Neuronal stem cell (in vitro differentiated cells): ENCODE measurements at regions not wholly inside any gene's neighbourhood (a gene's known extent, or its start where the extent isn't known, plus 50 kb on each side); places are given as distances from the start of the nearest gene placed in this dataset.

Experiments used
- DNase-seq: peaks from one replicate; pipeline ENCODE4 v3.0.0-alpha.2; 2013; ENCODE audit warnings: low spot score
- H2AFZ ChIP-seq: one replicate; pipeline ENCODE4 v1.6.1; 2013; ENCODE audit warnings: mild to moderate bottlenecking, low read length, inconsistent platforms
- H2AK5ac ChIP-seq: 2 replicates; pipeline ENCODE4 v1.6.1; 2013; ENCODE audit warnings: low read depth, mild to moderate bottlenecking, inconsistent platforms, low read length, moderate library complexity, mixed read lengths
- H2BK120ac ChIP-seq: 2 replicates; pipeline ENCODE4 v1.6.1; 2013; ENCODE audit warnings: low read depth, mild to moderate bottlenecking, inconsistent platforms, low read length, moderate library complexity, mixed read lengths
- H2BK12ac ChIP-seq: one replicate; pipeline ENCODE4 v1.6.1; 2013; ENCODE audit warnings: low read length, inconsistent platforms
- H2BK15ac ChIP-seq: 2 replicates; pipeline ENCODE4 v1.6.1; 2013; ENCODE audit warnings: mild to moderate bottlenecking, low read length, inconsistent platforms, mixed read lengths
- H2BK5ac ChIP-seq: one replicate; pipeline ENCODE4 v1.6.1; 2013; ENCODE audit warnings: inconsistent platforms, mild to moderate bottlenecking, low read length, moderate library complexity
- H3K14ac ChIP-seq: one replicate; pipeline ENCODE4 v1.6.1; 2013; ENCODE audit warnings: low read length, inconsistent platforms
- H3K18ac ChIP-seq: 2 replicates; pipeline ENCODE4 v1.6.1; 2013; ENCODE audit warnings: low read length, inconsistent platforms
- H3K23ac ChIP-seq: 2 replicates; pipeline ENCODE4 v1.6.1; 2013; ENCODE audit warnings: low read depth, mild to moderate bottlenecking, mixed read lengths, low read length, inconsistent platforms; ENCODE audit not compliant: poor library complexity
- H3K27ac ChIP-seq: replicated peaks from 3 replicates; pipeline ENCODE4 v1.5.1; 2013; ENCODE audit warnings: low read length, inconsistent platforms
- H3K27me3 ChIP-seq, 3 experiments: 2 replicates each; pipeline ENCODE4 v1.6.1; 2013; ENCODE audit warnings: low read length in 3 of 3, mild to moderate bottlenecking in 2 of 3, inconsistent platforms in 1 of 3, low read depth in 1 of 3, mixed read lengths in 1 of 3, moderate library complexity in 1 of 3; ENCODE audit not compliant: control insufficient read depth in 3 of 3, insufficient read depth in 3 of 3
- H3K36me3 ChIP-seq, 2 donors: replicated peaks in 1 of 2; 2 replicates each; pipeline ENCODE4 v1.6.1; 2013; ENCODE audit warnings: low read length in 2 of 2; ENCODE audit not compliant: control insufficient read depth in 2 of 2, insufficient read depth in 2 of 2
- H3K4ac ChIP-seq: 2 replicates; pipeline ENCODE4 v1.6.1; 2013; ENCODE audit warnings: inconsistent platforms, mild to moderate bottlenecking, low read length, moderate library complexity
- H3K4me1 ChIP-seq, 2 donors: 1 replicate in 1 of 2; 2 replicates in 1 of 2; pipeline ENCODE4 v1.6.1; 2013; ENCODE audit warnings: low read length in 2 of 2, low read depth in 1 of 2; ENCODE audit not compliant: control insufficient read depth in 2 of 2, insufficient read depth in 1 of 2
- H3K4me2 ChIP-seq: one replicate; pipeline ENCODE4 v1.6.1; 2013; ENCODE audit warnings: mild to moderate bottlenecking, low read length, inconsistent platforms; ENCODE audit not compliant: insufficient read depth, poor library complexity, severe bottlenecking
- H3K4me3 ChIP-seq, 2 donors: 2 replicates each; pipeline ENCODE4 v1.5.1; 2013; ENCODE audit warnings: low read length in 2 of 2, mild to moderate bottlenecking in 2 of 2, inconsistent platforms in 1 of 2, moderate library complexity in 1 of 2
- H3K79me1 ChIP-seq: one replicate; pipeline ENCODE4 v1.6.1; 2013; ENCODE audit warnings: low read depth, mild to moderate bottlenecking, inconsistent platforms, low read length, moderate library complexity
- H3K9ac ChIP-seq: one replicate; pipeline ENCODE4 v1.6.1; 2013; ENCODE audit warnings: mild to moderate bottlenecking, low read depth, low read length, inconsistent platforms; ENCODE audit not compliant: poor library complexity
- H3K9me3 ChIP-seq, 2 donors: replicated peaks in 1 of 2; 2 replicates each; pipeline versions ENCODE3 to v1.6.1; 2013; ENCODE audit warnings: low read length in 2 of 2, mild to moderate bottlenecking in 2 of 2, inconsistent platforms in 1 of 2, low read depth in 1 of 2, mixed read lengths in 1 of 2, moderate library complexity in 1 of 2; ENCODE audit not compliant: control insufficient read depth in 2 of 2, insufficient read depth in 1 of 2
- H4K8ac ChIP-seq: one replicate; pipeline ENCODE4 v1.6.1; 2013; ENCODE audit warnings: low read depth, mild to moderate bottlenecking, inconsistent platforms, low read length, moderate library complexity
- H4K91ac ChIP-seq: one replicate; pipeline ENCODE4 v1.6.1; 2013; ENCODE audit warnings: low read length, low read depth, mild to moderate bottlenecking, inconsistent platforms; ENCODE audit not compliant: poor library complexity
- WGBS, 2 donors: extraction: QIAGEN DNeasy Blood & Tissue Kit; methylation state at CpG; one replicate each; pipeline ENCODE4 v1.1.7; 2013; ENCODE audit warnings: missing lambda C conversion rate in 2 of 2, mixed read lengths in 1 of 2; ENCODE audit not compliant: insufficient read length in 2 of 2, insufficient replicate concordance in 1 of 2; ENCODE audit errors: extremely low coverage in 2 of 2; 5-methylcytosine and 5-hydroxymethylcytosine counted together

- no peak overlapping the region for H3K4me3 ChIP-seq
- H2BK120ac ChIP-seq = peak overlapping the region; percentile 87
- WGBS, 2 donors = no CpG with 5 or more reads among the region's 29 CpGs
- H3K27me3 ChIP-seq = no peaks in the 10 kb centered on the region
- peak overlapping the region; percentile 90 for H2BK12ac ChIP-seq
- no peak overlapping the region for H2AFZ ChIP-seq
- H3K23ac ChIP-seq = peak overlapping the region; percentile 55
- peak overlapping the region; percentile 66 for H3K4ac ChIP-seq
- H4K8ac ChIP-seq = peak overlapping the region; percentile 17
- no peak overlapping the region for H3K27ac ChIP-seq
- DNase-seq = no peak
- peak overlapping the region; percentile 71 for H3K14ac ChIP-seq
- H4K91ac ChIP-seq = no peak overlapping the region
- peak overlapping the region; percentile 94 for H2BK15ac ChIP-seq
- H3K79me1 ChIP-seq = peaks cover 10% of the 10 kb centered on the region
- H3K36me3 ChIP-seq = no peaks in the 10 kb centered on the region
- peak overlapping the region; percentile 99 for H2AK5ac ChIP-seq
- peak overlapping the region; percentile 82 for H2BK5ac ChIP-seq
- H3K18ac ChIP-seq = peak overlapping the region; percentile 90
- H3K4me2 ChIP-seq = no peak overlapping the region
- H3K4me1 ChIP-seq = peaks cover 9 to 20% of the 10 kb centered on the region in 2 donors
- peaks cover 0 to 6% of the 10 kb centered on the region in 2 donors for H3K9me3 ChIP-seq
- H3K9ac ChIP-seq = no peak overlapping the region
Observed at GRCh38 chr21:43340491-43341377, 86.2 kb downstream of the SIK1 start.

GRCh38 chr21:43339668-43340067 is 87.3 kb downstream of the SIK1 start:
- Histone ChIP-seq H3K4ac (no peak overlapping the region), H3K23ac (peak overlapping the region; percentile 80), H3K4me1 (peaks cover 9 to 15% of the 10 kb centered on the region in 2 donors), H2BK15ac (peak overlapping the region; percentile 92), H3K18ac (peak overlapping the region; percentile 90), H3K27ac (no peak overlapping the region), H4K8ac (peak overlapping the region; percentile 17), H3K4me2 (no peak overlapping the region), H4K91ac (no peak overlapping the region), H3K36me3 (no peaks in the 10 kb centered on the region), H2AFZ (no peak overlapping the region), H3K4me3 (no peak overlapping the region), H3K9ac (no peak overlapping the region), H3K27me3 (no peaks in the 10 kb centered on the region), H3K14ac (peak overlapping the region; percentile 71), H2BK120ac (peak overlapping the region; percentile 72), H2AK5ac (peak overlapping the region; percentile 98), H3K9me3 (peaks cover 0 to 6% of the 10 kb centered on the region in 2 donors), H2BK12ac (peak overlapping the region; percentile 41), H3K79me1 (peaks cover 10% of the 10 kb centered on the region), H2BK5ac (peak overlapping the region; percentile 82)
- DNase-seq = no peak
- WGBS, 2 donors = no CpG with 5 or more reads among the region's 16 CpGs

- Histone ChIP-seq H3K9me3 (peaks cover 0 to 6% of the 10 kb centered on the region in 2 donors), H3K4me3 (no peak overlapping the region), H3K4me2 (no peak overlapping the region), H3K23ac (no peak overlapping the region), H2BK5ac (no peak overlapping the region), H4K91ac (no peak overlapping the region), H2BK15ac (peak overlapping the region; percentile 92), H2AFZ (no peak overlapping the region), H3K79me1 (peaks cover 10% of the 10 kb centered on the region), H3K4ac (no peak overlapping the region), H2AK5ac (peak overlapping the region; percentile 98), H3K27me3 (no peaks in the 10 kb centered on the region), H2BK12ac (no peak overlapping the region), H3K18ac (peak overlapping the region; percentile 76), H3K4me1 (peaks cover 16 to 18% of the 10 kb centered on the region in 2 donors), H2BK120ac (peak overlapping the region; percentile 87), H3K27ac (no peak overlapping the region), H3K36me3 (no peaks in the 10 kb centered on the region), H3K9ac (no peak overlapping the region), H3K14ac (peak overlapping the region; percentile 76), H4K8ac (no peak overlapping the region)
- WGBS, 2 donors = no CpG with 5 or more reads among the region's 5 CpGs
- no peak for DNase-seq
Observed at GRCh38 chr21:43338951-43339350, 88.0 kb downstream of the SIK1 start.

- no CpG with 5 or more reads among the region's 18 CpGs for WGBS, 2 donors
- DNase-seq = no peak
- H2BK5ac ChIP-seq = peak overlapping the region; percentile 1
- no peak overlapping the region for H2AFZ ChIP-seq
- peaks cover 10% of the 10 kb centered on the region for H3K79me1 ChIP-seq
- H2AK5ac ChIP-seq = peak overlapping the region; percentile 98
- H3K4me2 ChIP-seq = no peak overlapping the region
- no peak overlapping the region for H2BK12ac ChIP-seq
- no peaks in the 10 kb centered on the region for H3K27me3 ChIP-seq
- H3K23ac ChIP-seq = no peak overlapping the region
- no peak overlapping the region for H3K9ac ChIP-seq
- peak overlapping the region; percentile 64 for H2BK15ac ChIP-seq
- no peak overlapping the region for H4K8ac ChIP-seq
- peak overlapping the region; percentile 53 for H3K18ac ChIP-seq
- no peak overlapping the region for H3K4ac ChIP-seq
- H3K27ac ChIP-seq = no peak overlapping the region
- H4K91ac ChIP-seq = no peak overlapping the region
- no peak overlapping the region for H2BK120ac ChIP-seq
- no peaks in the 10 kb centered on the region for H3K36me3 ChIP-seq
- no peak overlapping the region for H3K4me3 ChIP-seq
- H3K14ac ChIP-seq = peak overlapping the region; percentile 76
- H3K4me1 ChIP-seq = peaks cover 22 to 24% of the 10 kb centered on the region in 2 donors
- peaks cover 0 to 6% of the 10 kb centered on the region in 2 donors for H3K9me3 ChIP-seq
Observed at GRCh38 chr21:43337901-43338655, 88.9 kb downstream of the SIK1 start.
